LNCAP (cell line): ENCODE measurements at regions not wholly inside any gene's neighbourhood (a gene's known extent, or its start where the extent isn't known, plus 50 kb on each side); places are given as distances from the start of the nearest gene placed in this dataset.

Experiments used
- TF ChIP-seq, protein P1 (sequence below): fragments of 450-650 bp; IDR thresholded peaks from 2 replicates; pipeline ENCODE4 v1.5.1; 2017; ENCODE audit warnings: mild to moderate bottlenecking

DNA sequence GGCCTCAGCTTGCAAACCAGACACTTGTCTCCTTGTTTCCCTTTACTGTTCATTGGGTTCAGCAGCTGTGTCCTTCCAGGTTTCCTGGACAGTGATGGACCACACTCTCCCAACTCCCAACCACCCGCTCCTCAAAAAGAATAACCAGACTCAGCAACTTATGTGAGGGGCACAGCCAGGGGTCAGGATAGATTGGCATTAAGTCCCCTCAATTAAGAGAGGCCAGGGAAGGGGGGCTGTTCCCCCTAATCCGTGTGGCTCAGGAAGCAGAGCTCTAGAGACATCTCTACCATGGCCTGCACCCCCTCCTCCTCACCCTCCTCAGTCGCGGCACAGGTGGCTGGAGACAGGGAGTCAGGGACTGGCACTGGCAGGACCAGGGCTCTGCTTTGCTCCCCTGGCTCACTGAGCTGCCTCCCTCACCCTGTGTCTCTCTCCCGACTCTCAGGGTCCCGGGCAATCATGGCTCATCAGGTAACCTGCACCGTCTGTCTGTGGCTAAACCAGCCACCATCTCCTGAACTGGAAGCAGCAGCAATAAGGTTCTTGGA, 111.7 kb downstream of the ZNF280B start:
- TF ChIP-seq, protein P1, sequence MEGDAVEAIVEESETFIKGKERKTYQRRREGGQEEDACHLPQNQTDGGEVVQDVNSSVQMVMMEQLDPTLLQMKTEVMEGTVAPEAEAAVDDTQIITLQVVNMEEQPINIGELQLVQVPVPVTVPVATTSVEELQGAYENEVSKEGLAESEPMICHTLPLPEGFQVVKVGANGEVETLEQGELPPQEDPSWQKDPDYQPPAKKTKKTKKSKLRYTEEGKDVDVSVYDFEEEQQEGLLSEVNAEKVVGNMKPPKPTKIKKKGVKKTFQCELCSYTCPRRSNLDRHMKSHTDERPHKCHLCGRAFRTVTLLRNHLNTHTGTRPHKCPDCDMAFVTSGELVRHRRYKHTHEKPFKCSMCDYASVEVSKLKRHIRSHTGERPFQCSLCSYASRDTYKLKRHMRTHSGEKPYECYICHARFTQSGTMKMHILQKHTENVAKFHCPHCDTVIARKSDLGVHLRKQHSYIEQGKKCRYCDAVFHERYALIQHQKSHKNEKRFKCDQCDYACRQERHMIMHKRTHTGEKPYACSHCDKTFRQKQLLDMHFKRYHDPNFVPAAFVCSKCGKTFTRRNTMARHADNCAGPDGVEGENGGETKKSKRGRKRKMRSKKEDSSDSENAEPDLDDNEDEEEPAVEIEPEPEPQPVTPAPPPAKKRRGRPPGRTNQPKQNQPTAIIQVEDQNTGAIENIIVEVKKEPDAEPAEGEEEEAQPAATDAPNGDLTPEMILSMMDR, result no peak

GRCh38 chr22:22397292-22397870, 111.2 kb downstream of the ZNF280B start:
- TF ChIP-seq, protein P1, result no peak

DNA sequence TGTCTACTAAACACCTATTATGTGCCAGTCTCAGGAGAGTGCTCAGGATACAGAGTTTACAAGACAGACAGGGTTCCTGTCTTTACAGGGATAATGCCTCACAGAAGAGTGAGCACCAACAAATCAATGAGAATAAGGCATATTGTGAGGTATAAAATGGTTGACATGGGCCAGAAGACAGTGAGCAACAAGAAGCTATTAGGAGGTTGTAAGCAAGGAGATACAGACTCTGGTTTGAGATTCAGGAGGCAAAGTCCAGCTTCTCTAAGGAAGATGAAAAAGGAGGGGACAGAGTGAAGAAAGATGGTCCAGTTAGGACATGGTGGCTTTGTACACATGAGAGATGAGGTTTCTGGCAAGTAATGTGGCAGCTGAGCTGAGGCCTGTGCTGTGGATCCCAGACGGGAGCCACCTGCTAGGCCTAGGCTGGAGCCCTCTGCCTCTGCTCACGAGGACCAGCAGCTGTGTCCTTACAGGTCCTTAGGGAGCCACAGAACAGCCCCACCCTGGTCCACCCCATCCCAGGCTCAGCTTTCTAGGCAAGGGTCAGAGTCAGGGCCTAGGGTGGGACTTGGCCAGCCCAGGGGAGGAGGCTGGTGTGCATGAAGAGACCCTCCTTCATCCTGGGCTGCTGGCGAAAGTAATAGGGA, 110.5 kb downstream of the ZNF280B start:
- TF ChIP-seq, protein P1, result no peak

DNA sequence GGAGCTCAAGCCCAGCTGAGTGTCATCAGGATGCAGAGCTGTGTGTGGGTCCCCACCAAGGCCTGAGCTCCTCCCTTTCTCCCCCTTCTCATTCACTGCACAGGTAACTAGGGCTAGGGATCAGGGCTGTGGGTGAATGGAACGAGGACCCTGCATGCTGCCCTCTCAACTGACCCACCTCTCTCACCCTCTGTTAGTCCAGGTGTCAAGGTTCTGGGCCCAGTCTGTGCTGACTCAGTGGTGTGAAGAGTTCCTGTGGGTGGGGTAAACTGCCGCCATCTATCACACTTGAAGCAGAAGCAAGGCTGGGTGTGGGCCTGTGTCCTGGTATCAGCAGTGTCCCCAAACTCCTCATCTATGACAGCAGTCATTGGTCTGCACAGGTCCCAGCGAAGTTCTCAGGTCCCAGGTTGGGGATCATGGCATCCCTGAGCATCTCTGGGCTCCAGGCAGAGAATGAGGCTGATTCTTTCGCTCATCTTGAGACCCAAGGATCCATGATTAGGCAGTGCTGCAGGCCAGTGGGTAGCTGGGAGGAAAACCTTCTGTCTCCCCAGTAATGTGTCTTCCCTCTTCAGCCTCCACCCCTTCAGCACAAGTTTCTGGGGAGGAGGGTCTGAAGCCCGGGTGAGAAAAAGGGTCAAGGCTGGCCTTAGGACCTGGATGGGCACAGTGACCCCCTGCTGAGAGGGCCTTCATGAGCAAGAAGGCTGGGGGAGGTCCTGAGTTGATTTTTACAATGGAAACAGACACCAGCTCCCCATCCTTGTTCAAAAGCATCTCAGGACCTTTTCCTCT, 109.8 kb downstream of the ZNF280B start:
- TF ChIP-seq, protein P1, result no peak

DNA sequence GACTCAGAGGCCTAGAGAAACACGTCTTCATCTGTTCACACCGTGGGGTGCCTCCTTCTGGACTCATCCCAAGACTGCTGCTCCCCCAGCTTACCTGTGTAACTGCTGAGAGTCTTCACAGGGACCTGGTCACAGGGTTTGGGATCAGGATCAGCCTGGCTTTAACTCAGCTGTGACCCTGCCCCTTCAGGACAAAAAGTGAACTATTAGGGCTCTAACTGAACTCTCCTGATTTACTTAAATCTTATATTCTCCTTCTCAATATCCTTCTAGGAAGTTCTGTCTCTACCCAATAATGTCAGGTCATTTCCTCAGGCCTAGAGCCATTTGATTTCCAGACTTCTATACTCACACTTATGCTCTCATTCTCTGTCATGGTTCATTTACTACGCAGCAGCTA, 108.4 kb downstream of the ZNF280B start:
- TF ChIP-seq, protein P1, result no peak

DNA sequence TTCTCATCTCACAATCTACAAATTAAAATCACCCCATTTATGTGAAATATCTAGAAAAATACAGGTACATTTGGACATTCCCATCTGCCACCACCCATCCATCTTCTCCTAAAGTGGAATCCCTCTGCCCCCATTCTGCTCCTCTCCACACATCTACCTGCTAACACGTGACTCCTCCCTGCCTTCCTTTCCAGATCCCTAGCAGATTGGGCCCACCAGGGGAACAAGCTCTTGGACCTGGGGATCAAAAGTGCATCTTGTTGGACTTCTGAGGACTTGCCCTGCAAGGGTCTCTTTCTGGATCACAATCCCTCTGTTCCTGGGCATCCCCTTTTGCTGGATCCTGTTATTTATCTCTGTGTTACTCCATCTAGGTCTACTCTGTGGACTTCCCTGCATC, 107.6 kb downstream of the ZNF280B start:
- TF ChIP-seq, protein P1, result no peak

GRCh38 chr22:22401381-22401780, 107.2 kb downstream of the ZNF280B start:
- TF ChIP-seq, protein P1, result no peak
